Spleen (tissue), 11 donors: ENCODE measurements at regions not wholly inside any gene's neighbourhood (a gene's known extent, or its start where the extent isn't known, plus 50 kb on each side); places are given as distances from the start of the nearest gene placed in this dataset.

Experiments used
- DNase-seq: peaks from one replicate; pipeline ENCODE4 v3.0.0-alpha.2; 2020
- H3K27ac ChIP-seq, 8 donors: fragments of 200-600 bp; sonication (generic) in 7 of 8; 1 replicate in 4 of 8; 2 replicates in 4 of 8; pipeline versions ENCODE4 v1.5.0 to v1.8.0; 2016 to 2021; ENCODE audit warnings: inconsistent platforms in 4 of 8, mild to moderate bottlenecking in 4 of 8, moderate library complexity in 1 of 8
- H3K27me3 ChIP-seq, 7 donors: fragments of 200-600 bp; sonication (generic) in 6 of 7; replicated peaks in 1 of 7; 1 replicate in 4 of 7; 2 replicates in 3 of 7; pipeline versions ENCODE4 v1.5.0 to v1.8.0; 2016 to 2021; ENCODE audit warnings: inconsistent platforms in 3 of 7, mild to moderate bottlenecking in 1 of 7
- H3K36me3 ChIP-seq, 6 donors: fragments of 200-600 bp; sonication (generic) in 5 of 6; 1 replicate in 4 of 6; 2 replicates in 2 of 6; pipeline versions ENCODE4 v1.5.0 to v1.8.0; 2016 to 2021; ENCODE audit warnings: inconsistent platforms in 2 of 6
- H3K4me1 ChIP-seq, 6 donors: fragments of 200-600 bp; sonication (generic) in 5 of 6; 1 replicate in 3 of 6; 2 replicates in 3 of 6; pipeline versions ENCODE4 v1.5.0 to v1.8.0; 2016 to 2021; ENCODE audit warnings: inconsistent platforms in 3 of 6
- H3K4me3 ChIP-seq, 8 donors: fragments of 200-600 bp; sonication (generic) in 7 of 8; 1 replicate in 4 of 8; 2 replicates in 4 of 8; pipeline versions ENCODE4 v1.5.0 to v1.8.0; 2016 to 2021; ENCODE audit warnings: inconsistent platforms in 4 of 8, mild to moderate bottlenecking in 4 of 8, moderate library complexity in 2 of 8
- H3K9me3 ChIP-seq, 8 donors: fragments of 200-600 bp; sonication (generic) in 7 of 8; 1 replicate in 4 of 8; 2 replicates in 4 of 8; pipeline versions ENCODE4 v1.5.0 to v1.8.0; 2016 to 2021; ENCODE audit warnings: inconsistent platforms in 4 of 8
- POLR2A ChIP-seq, 3 donors: fragments of 450-650 bp; IDR thresholded peaks; one replicate each; pipeline ENCODE4 v1.5.1; 2017; ENCODE audit warnings: antibody characterized with exemption in 3 of 3, mild to moderate bottlenecking in 1 of 3
- POLR2AphosphoS5 ChIP-seq, 3 donors: sonication (generic); formaldehyde crosslinking; IDR thresholded peaks; one replicate each; pipeline ENCODE4 v1.5.1; 2017; ENCODE audit warnings: antibody characterized with exemption in 3 of 3
- WGBS, 5 donors: extraction: QIAGEN DNeasy Blood & Tissue Kit in 3 of 5; methylation state at CpG; one replicate each; pipeline versions ENCODE4 v1.1.5 to v1.1.7; 2013 to 2018; 5-methylcytosine and 5-hydroxymethylcytosine counted together
- intact Hi-C: fragments of 100-400 bp; cut with DNase I; formaldehyde crosslinking; loops from one replicate; pipeline ENCODE4 v1.15.0; 2023; ENCODE audit warnings: low total_unique reads
- TF ChIP-seq, protein P1 (sequence below), 11 experiments: fragments of 200-600 bp in 7 of 11; fragments of 450-650 bp in 4 of 11; sonication (generic) in 4 of 11; IDR thresholded peaks in 8 of 11; conservative IDR thresholded peaks in 3 of 11; 1 replicate in 7 of 11; 2 replicates in 4 of 11; pipeline versions ENCODE4 v1.4.0 to v1.8.0; 2016 to 2021; ENCODE audit warnings: antibody characterized with exemption in 11 of 11, inconsistent platforms in 4 of 11, mild to moderate bottlenecking in 1 of 11
- donor health status: healthy with polysubstance abuse.
- donor health status: DM: no; HTN: no; CAD: no; lungs with moderate emphysema.
- donor health status: DM: no; HTN: no; CAD: no.
- donor health status: Bipolar disorder and iron deficiency.
- donor health status: healthy.
- donor health status: DM: no; HTN: no; CAD: no.
- donor health status: DM: yes; HTN: yes; CAD: no.

DNA sequence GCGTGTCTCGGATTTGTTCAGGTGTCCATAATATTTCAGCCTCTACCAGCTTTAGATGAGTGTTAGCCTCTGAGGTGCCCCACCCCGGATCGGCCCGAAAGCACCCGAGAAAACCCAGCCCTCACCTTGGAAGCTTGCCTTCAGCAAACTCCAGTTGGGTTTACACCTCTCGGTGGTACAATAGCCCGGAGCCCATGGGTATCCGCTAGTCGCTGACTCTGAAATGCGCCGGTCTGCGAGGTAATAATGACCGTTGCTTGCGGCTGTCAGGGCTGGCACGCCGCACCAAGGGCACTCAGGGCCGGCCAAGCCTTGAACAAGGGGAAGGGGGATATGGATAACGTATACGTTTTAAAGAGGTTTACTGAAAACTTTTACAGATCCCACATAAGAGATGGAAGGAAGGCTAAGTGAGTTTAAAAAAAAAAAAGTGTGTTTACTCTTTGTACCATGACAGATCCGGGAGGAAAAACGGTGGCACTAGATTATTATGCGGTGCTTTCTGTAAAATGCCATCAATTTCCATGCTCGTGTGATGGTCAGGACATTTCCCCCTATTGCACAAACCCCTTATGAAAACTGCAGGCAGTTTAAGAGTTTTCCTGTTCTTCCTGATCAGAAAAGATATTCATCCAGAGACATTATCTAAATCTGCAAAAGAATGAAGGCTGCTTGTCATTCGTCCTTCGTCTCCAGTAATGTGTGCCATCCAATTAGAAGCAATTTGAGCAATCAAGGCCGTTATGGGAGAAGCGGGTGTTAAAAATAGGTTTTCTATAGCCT, 124.2 kb downstream of the TMEM161B start:
- WGBS, 5 donors: 9 to 20% (median 11%) methylated on average over 28 of the region's 28 CpGs

DNA sequence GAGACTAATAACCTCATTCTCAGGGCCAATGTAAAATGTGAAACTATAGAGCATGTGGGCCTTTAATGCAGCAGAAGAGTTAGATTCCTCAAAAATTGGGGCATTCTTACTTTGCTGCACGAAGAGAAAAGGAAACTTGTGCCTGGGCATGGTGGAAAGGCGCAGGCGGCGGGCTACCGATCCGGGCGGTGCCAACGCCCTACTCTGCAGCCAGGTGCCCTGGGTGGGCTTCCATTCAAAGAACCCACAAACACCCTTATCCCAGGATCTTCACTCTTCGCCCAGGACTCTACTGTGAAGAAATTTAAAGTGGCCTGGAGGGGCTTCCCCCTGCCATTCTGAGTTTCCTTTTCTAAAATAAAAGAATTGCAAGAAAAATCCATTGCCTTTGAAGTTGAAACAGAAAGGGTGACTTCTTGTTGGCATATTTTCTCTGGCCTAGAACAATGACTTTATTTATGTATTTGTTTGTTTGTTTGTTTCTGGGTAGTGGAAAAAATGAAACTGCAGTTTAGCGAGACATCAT, 124.9 kb downstream of the TMEM161B start:
- peaks cover 0 to 4% (median 0%) of the 10 kb centered on the region in 8 donors for H3K9me3 ChIP-seq
- WGBS, 5 donors: 18 to 29% (median 18%) methylated on average over 10 of the region's 10 CpGs
- no peaks in the 10 kb centered on the region for H3K36me3 ChIP-seq
- no peak for DNase-seq
- H3K4me1 ChIP-seq: peaks cover 5 to 60% (median 32%) of the 10 kb centered on the region in 6 donors
- peaks cover 0 to 98% (median 57%) of the 10 kb centered on the region in 7 donors for H3K27me3 ChIP-seq
- TF ChIP-seq, protein P1, sequence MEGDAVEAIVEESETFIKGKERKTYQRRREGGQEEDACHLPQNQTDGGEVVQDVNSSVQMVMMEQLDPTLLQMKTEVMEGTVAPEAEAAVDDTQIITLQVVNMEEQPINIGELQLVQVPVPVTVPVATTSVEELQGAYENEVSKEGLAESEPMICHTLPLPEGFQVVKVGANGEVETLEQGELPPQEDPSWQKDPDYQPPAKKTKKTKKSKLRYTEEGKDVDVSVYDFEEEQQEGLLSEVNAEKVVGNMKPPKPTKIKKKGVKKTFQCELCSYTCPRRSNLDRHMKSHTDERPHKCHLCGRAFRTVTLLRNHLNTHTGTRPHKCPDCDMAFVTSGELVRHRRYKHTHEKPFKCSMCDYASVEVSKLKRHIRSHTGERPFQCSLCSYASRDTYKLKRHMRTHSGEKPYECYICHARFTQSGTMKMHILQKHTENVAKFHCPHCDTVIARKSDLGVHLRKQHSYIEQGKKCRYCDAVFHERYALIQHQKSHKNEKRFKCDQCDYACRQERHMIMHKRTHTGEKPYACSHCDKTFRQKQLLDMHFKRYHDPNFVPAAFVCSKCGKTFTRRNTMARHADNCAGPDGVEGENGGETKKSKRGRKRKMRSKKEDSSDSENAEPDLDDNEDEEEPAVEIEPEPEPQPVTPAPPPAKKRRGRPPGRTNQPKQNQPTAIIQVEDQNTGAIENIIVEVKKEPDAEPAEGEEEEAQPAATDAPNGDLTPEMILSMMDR (IDR thresholded peaks at IDR 0.05 in 8 of 11, conservative IDR thresholded peaks at IDR 0.05 in 3 of 11): no peak
- TF ChIP-seq POLR2A (IDR thresholded peaks at IDR 0.05): no peak
- no peak for TF ChIP-seq POLR2AphosphoS5 (IDR thresholded peaks at IDR 0.05)
- H3K4me3 ChIP-seq: peak overlapping the region in 7 of 8 donors; percentile 26 to 67 (median 34)
- no peak overlapping the region for H3K27ac ChIP-seq
- intact Hi-C loops: loop anchor here (10.0 kb wide), 1 partner anchor 531 kb away; no protein-coding TSS in a partner anchor

More for the DNA sequence above, 124.2 kb downstream of the TMEM161B start:
- Histone ChIP-seq H3K9me3 (peaks cover 0 to 4% (median 0%) of the 10 kb centered on the region in 8 donors), H3K36me3 (no peaks in the 10 kb centered on the region), H3K4me1 (peaks cover 5 to 60% (median 32%) of the 10 kb centered on the region in 6 donors), H3K4me3 (peak overlapping the region in 6 of 8 donors; percentile 26 to 67 (median 36)), H3K27ac (no peak overlapping the region), H3K27me3 (peaks cover 0 to 98% (median 57%) of the 10 kb centered on the region in 7 donors)
- intact Hi-C loops: loop anchor here (10.0 kb wide), 1 partner anchor 530 kb away; no protein-coding TSS in a partner anchor
- TF ChIP-seq POLR2AphosphoS5 (IDR thresholded peaks at IDR 0.05): no peak
- TF ChIP-seq, protein P1 (IDR thresholded peaks at IDR 0.05 in 8 of 11, conservative IDR thresholded peaks at IDR 0.05 in 3 of 11): no peak
- TF ChIP-seq POLR2A (IDR thresholded peaks at IDR 0.05): no peak
- no peak for DNase-seq

DNA sequence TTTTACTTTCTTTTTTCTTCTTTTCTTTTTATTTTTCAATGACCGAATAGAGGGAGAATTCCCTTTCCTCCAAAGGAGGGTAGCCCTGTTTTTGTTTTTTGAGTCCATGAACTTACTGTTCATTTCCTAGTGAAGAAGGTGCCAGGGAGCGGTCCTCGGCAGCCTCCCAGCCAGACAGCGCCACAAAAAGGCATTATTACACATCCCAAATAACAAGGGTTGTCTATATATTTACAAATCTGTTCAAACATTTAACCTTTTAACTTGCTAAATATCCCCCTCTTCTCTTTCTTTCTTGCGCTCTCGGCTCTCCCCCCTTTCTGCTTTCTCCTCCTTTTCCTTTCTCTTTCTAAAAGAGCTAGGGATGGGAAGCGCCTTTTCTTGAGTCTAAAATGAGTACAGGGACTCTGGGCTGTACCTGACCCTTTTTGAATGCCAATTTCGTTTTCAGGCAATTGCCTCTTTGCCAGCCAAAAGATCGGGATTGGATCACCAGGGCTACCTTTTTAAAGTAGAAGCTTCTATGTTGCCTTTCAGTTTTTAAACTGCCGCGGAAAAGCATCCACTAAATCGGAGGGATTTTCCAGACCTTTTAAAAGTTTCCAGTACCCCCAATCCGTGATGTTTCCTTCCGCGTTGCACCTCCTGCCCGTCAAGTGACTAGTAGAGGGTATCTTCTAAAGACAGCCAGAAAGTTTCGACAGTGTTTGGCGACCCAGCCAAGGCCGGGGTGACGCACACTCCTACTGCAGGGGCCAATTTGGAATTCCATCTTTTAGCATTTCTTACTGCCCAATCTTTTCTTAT, 125.6 kb downstream of the TMEM161B start:
- Histone ChIP-seq H3K4me1 (peaks cover 5 to 60% (median 32%) of the 10 kb centered on the region in 6 donors), H3K4me3 (peak overlapping the region; percentile 16 to 67 (median 34)), H3K9me3 (peaks cover 0 to 4% (median 0%) of the 10 kb centered on the region in 8 donors), H3K27me3 (peaks cover 0 to 98% (median 62%) of the 10 kb centered on the region in 7 donors), H3K27ac (peak overlapping the region in 2 of 8 donors; percentile 21 to 43), H3K36me3 (no peaks in the 10 kb centered on the region)
- no peak for DNase-seq
- intact Hi-C loops: loop anchor here (10.0 kb wide), 1 partner anchor 532 kb away; no protein-coding TSS in a partner anchor
- TF ChIP-seq, protein P1 (IDR thresholded peaks at IDR 0.05 in 8 of 11, conservative IDR thresholded peaks at IDR 0.05 in 3 of 11): no peak
- TF ChIP-seq POLR2AphosphoS5 (IDR thresholded peaks at IDR 0.05) (no peak), POLR2A (IDR thresholded peaks at IDR 0.05) (no peak)
- 5 to 10% (median 8%) methylated on average over 20 of the region's 20 CpGs for WGBS, 5 donors
